Aorta (tissue), 5 donors: ENCODE measurements at regions not wholly inside any gene's neighbourhood (a gene's known extent, or its start where the extent isn't known, plus 50 kb on each side); places are given as distances from the start of the nearest gene placed in this dataset.
A peak's percentile ranks its signal among the peaks of the same experiment; 100 is the strongest.

Source experiments
- ATAC-seq: fragments of 200-7000 bp; cut with Tn5 transposase; one replicate; pipeline ENCODE4 v1.9.1; 2022; ENCODE audit warnings: moderate library complexity; ENCODE audit not compliant: low FRiP score
- DNase-seq, 2 donors: peaks; one replicate each; pipeline ENCODE4 v3.0.0-alpha.2; 2020
- H3K27ac ChIP-seq, 2 donors: one replicate each; pipeline ENCODE4 v1.5.1; 2013; ENCODE audit warnings: low read length in 2 of 2, mild to moderate bottlenecking in 2 of 2, moderate library complexity in 2 of 2, control low read depth in 1 of 2, inconsistent platforms in 1 of 2, low read depth in 1 of 2
- H3K27me3 ChIP-seq, 2 donors: one replicate each; pipeline ENCODE4 v1.6.1; 2013; ENCODE audit warnings: control low read depth in 1 of 2, low read length in 1 of 2, mild to moderate bottlenecking in 1 of 2, moderate library complexity in 1 of 2; ENCODE audit not compliant: insufficient read depth in 2 of 2, control insufficient read depth in 1 of 2
- H3K36me3 ChIP-seq, 2 donors: one replicate each; pipeline ENCODE4 v1.6.1; 2013; ENCODE audit warnings: control low read depth in 1 of 2, low read length in 1 of 2, mild to moderate bottlenecking in 1 of 2; ENCODE audit not compliant: insufficient read depth in 2 of 2, control insufficient read depth in 1 of 2
- H3K4me1 ChIP-seq, 2 donors: one replicate each; pipeline ENCODE4 v1.6.1; 2013; ENCODE audit warnings: low read length in 2 of 2, control low read depth in 1 of 2, mild to moderate bottlenecking in 1 of 2, moderate library complexity in 1 of 2; ENCODE audit not compliant: insufficient read depth in 2 of 2, control insufficient read depth in 1 of 2
- H3K4me3 ChIP-seq, 2 donors: one replicate each; pipeline ENCODE4 v1.5.1; 2013; ENCODE audit warnings: low read length in 2 of 2, control low read depth in 1 of 2, mild to moderate bottlenecking in 1 of 2
- H3K9me3 ChIP-seq: one replicate; pipeline ENCODE4 v1.6.1; 2013; ENCODE audit warnings: mild to moderate bottlenecking, low read length; ENCODE audit not compliant: control insufficient read depth
- WGBS, 2 donors: extraction: QIAGEN DNeasy Blood & Tissue Kit; methylation state at CpG; one replicate each; pipeline ENCODE4 v1.1.7; 2013; 5-methylcytosine and 5-hydroxymethylcytosine counted together
- intact Hi-C, 2 donors: fragments of 100-400 bp; cut with DNase I; formaldehyde crosslinking; loops; one replicate each; pipeline versions ENCODE4 v1.14.2 to v1.15.0; 2022
- donor health status: healthy with polysubstance abuse.
- donor health status: Bipolar disorder and iron deficiency.
- donor health status: DM: no; HTN: no; CAD: no.
- donor health status: DM: no; HTN: no; CAD: no.
- donor health status: DM: yes; HTN: yes; CAD: no.

DNA sequence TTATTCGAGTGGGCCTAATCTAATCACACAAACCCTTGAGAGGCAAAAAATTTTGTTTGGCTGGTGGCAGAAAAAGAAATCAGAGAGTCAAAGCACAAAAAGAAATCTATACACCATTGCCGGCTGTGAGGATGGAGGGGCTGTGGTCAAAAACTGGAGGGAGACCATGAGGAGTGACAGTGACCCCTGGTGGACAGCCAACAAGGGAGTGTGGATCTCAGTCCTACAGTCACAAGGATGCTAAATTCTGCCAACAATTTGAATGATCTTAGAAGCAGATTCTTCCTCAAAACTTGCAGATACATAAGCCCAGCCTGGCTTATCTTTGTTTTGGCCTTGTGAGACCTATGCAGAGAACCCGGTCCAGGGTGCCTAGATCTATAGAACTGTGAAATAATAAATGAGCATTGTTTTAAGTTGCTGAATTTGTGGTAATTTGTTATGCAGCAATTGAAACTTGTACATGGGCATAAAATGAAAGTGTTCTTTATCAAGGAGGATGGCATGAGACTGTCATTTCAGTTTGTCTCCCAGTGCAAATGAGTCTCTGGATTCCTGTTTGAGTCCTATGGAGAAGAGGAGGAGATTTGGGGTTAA, 103.0 kb upstream of the ARHGEF26 start:
- no peaks in the 10 kb centered on the region for H3K36me3 ChIP-seq
- H3K9me3 ChIP-seq = no peaks in the 10 kb centered on the region
- no peak overlapping the region for H3K27ac ChIP-seq
- H3K27me3 ChIP-seq = no peaks in the 10 kb centered on the region
- no peaks in the 10 kb centered on the region for H3K4me1 ChIP-seq
- no peak for ATAC-seq
- peak in 1 of 2 donors; percentile 40 for DNase-seq
- no peak overlapping the region for H3K4me3 ChIP-seq
- WGBS, 2 donors = 28 to 40% methylated on average over 3 of the region's 3 CpGs
- intact Hi-C loops = no loop called here

- Histone ChIP-seq H3K27ac (no peak overlapping the region), H3K4me1 (no peaks in the 10 kb centered on the region), H3K36me3 (no peaks in the 10 kb centered on the region), H3K4me3 (no peak overlapping the region), H3K9me3 (no peaks in the 10 kb centered on the region), H3K27me3 (no peaks in the 10 kb centered on the region)
- ATAC-seq (no peak), DNase-seq (no peak)
- 32 to 40% methylated on average over 1 of the region's 1 CpG for WGBS, 2 donors
- intact Hi-C loops = no loop called here
Measured at GRCh38 chr3:154022606-154023005, 98.6 kb upstream of the ARHGEF26 start.

GRCh38 chr3:154023148-154023547, 98.0 kb upstream of the ARHGEF26 start:
- H3K9me3 ChIP-seq = no peaks in the 10 kb centered on the region
- intact Hi-C loops = no loop called here
- H3K36me3 ChIP-seq = no peaks in the 10 kb centered on the region
- no peaks in the 10 kb centered on the region for H3K4me1 ChIP-seq
- DNase-seq = no peak
- H3K4me3 ChIP-seq = no peak overlapping the region
- H3K27me3 ChIP-seq = no peaks in the 10 kb centered on the region
- no peak overlapping the region for H3K27ac ChIP-seq
- no peak for ATAC-seq

DNA sequence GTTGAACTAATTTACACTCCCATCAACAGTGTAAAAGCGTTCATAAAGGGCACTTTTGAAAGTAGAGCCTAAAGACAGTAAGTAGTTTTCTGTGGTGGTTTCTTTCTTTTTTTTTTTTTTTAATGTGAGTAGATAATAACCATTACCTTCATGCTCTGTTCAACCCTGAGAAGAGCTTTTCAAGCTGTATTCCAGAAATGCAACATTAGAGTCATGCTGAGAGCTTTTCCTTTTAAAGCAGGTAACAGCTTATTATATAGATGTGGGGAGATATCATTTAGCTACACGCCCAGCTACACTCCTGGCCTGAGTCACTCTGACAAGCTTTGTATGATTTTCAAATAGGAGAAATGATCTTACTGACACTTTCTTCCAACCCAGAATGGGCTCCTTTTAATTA, 96.2 kb upstream of the ARHGEF26 start:
- Histone ChIP-seq H3K27ac (no peak overlapping the region), H3K4me1 (no peaks in the 10 kb centered on the region), H3K4me3 (no peak overlapping the region), H3K9me3 (no peaks in the 10 kb centered on the region), H3K36me3 (no peaks in the 10 kb centered on the region), H3K27me3 (no peaks in the 10 kb centered on the region)
- no peak for ATAC-seq
- DNase-seq = no peak
- intact Hi-C loops = no loop called here
- 87 to 94% methylated on average over 2 of the region's 2 CpGs for WGBS, 2 donors

DNA sequence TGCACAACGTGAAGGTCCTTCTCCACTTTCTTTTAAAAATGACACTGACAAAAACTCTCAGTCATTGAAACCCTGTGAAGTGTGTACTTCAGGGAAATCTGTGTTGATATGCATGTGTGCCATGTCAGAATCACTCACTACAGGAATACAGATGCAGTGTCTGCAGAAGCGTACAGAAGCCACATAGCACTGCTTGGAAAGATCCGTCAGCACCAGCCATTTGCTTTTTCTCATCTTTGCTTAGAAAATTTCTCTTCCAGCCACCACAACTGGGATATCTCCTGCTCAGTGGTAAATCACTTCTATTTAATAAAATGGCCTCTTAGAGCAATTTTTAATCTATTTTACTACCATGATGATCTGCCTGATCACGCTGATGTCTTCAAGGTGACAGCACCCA, 91.3 kb upstream of the ARHGEF26 start:
- ATAC-seq = no peak
- Histone ChIP-seq H3K27me3 (no peaks in the 10 kb centered on the region), H3K27ac (no peak overlapping the region), H3K4me3 (no peak overlapping the region), H3K9me3 (no peaks in the 10 kb centered on the region), H3K4me1 (no peaks in the 10 kb centered on the region), H3K36me3 (no peaks in the 10 kb centered on the region)
- intact Hi-C loops = no loop called here
- WGBS, 2 donors = 61 to 84% methylated on average over 4 of the region's 4 CpGs
- no peak for DNase-seq

GRCh38 chr3:154034797-154035330, 86.3 kb upstream of the ARHGEF26 start:
- no peaks in the 10 kb centered on the region for H3K4me1 ChIP-seq
- ATAC-seq = no peak
- H3K4me3 ChIP-seq = no peak overlapping the region
- no peaks in the 10 kb centered on the region for H3K27me3 ChIP-seq
- no peaks in the 10 kb centered on the region for H3K36me3 ChIP-seq
- 80% methylated on average over 2 of the region's 2 CpGs for WGBS, 2 donors
- no peak overlapping the region for H3K27ac ChIP-seq
- intact Hi-C loops = no loop called here
- H3K9me3 ChIP-seq = no peaks in the 10 kb centered on the region
- DNase-seq = no peak

GRCh38 chr3:154040283-154040682, 80.9 kb upstream of the ARHGEF26 start:
- Histone ChIP-seq H3K4me3 (no peak overlapping the region), H3K27ac (no peak overlapping the region), H3K9me3 (no peaks in the 10 kb centered on the region), H3K36me3 (no peaks in the 10 kb centered on the region), H3K27me3 (no peaks in the 10 kb centered on the region), H3K4me1 (no peaks in the 10 kb centered on the region)
- intact Hi-C loops = no loop called here
- DNase-seq (no peak), ATAC-seq (no peak)

DNA sequence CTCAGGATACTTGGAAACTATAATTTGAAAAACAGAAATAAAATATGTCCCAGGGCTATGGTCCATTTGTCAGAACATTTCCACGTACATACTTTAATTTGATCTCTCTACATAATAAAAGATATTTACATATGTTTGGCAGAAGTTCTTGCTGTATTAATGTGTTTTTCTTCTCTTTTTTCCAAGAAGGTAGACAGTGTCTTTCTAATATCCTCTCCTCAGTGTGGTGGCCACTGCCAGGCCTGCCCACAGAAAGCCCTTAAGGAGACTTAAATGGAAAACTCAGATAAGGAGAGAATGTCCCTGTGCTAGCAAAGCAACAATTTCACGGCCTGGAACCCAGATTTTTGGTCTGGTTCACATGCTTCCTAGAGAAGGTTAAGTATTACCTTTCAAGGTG, 76.5 kb upstream of the ARHGEF26 start:
- Histone ChIP-seq H3K27me3 (no peaks in the 10 kb centered on the region), H3K9me3 (no peaks in the 10 kb centered on the region), H3K4me1 (no peaks in the 10 kb centered on the region), H3K36me3 (peaks cover 0 to 2% of the 10 kb centered on the region in 2 donors), H3K27ac (no peak overlapping the region), H3K4me3 (no peak overlapping the region)
- DNase-seq (no peak), ATAC-seq (no peak)
- WGBS, 2 donors = 66 to 68% methylated on average over 2 of the region's 2 CpGs
- intact Hi-C loops = no loop called here

DNA sequence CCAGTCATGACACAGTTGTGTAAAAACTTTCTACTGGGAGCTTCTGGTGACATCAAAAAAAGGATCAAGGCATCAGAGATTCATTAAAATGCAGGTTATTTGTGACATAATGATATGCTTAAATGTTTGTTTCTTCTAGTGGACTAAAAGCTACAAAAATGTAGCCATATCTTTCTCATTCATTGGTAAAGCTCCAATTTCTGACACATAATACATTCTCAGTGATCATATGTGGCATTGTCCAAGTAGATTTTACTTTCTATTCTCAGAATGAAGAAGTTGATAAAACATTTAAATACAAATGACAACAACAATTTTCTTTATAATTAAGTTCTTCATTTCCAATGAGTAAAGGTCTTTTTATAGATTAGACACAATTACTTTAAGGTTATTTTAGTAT, 71.0 kb upstream of the ARHGEF26 start:
- DNase-seq (no peak), ATAC-seq (no peak)
- H3K27me3 ChIP-seq = no peaks in the 10 kb centered on the region
- no peaks in the 10 kb centered on the region for H3K9me3 ChIP-seq
- intact Hi-C loops = no loop called here
- H3K36me3 ChIP-seq = peaks cover 0 to 2% of the 10 kb centered on the region in 2 donors
- H3K4me3 ChIP-seq = no peak overlapping the region
- no peak overlapping the region for H3K27ac ChIP-seq
- H3K4me1 ChIP-seq = no peaks in the 10 kb centered on the region
